IPS DF 4.7 (cell line): ENCODE measurements at regions not wholly inside any gene's neighbourhood (a gene's known extent, or its start where the extent isn't known, plus 50 kb on each side); places are given as distances from the start of the nearest gene placed in this dataset.
"Not testable (repeated sequence)": the region's sequence is repeated elsewhere in the genome, so short reads cannot be mapped to it uniquely, and the experiment has no call there.

Experiments
- DNase-seq: peaks from one replicate; pipeline ENCODE4 v3.0.0-alpha.2; 2013; ENCODE audit warnings: low spot score; ENCODE audit errors: extremely low read depth

DNA sequence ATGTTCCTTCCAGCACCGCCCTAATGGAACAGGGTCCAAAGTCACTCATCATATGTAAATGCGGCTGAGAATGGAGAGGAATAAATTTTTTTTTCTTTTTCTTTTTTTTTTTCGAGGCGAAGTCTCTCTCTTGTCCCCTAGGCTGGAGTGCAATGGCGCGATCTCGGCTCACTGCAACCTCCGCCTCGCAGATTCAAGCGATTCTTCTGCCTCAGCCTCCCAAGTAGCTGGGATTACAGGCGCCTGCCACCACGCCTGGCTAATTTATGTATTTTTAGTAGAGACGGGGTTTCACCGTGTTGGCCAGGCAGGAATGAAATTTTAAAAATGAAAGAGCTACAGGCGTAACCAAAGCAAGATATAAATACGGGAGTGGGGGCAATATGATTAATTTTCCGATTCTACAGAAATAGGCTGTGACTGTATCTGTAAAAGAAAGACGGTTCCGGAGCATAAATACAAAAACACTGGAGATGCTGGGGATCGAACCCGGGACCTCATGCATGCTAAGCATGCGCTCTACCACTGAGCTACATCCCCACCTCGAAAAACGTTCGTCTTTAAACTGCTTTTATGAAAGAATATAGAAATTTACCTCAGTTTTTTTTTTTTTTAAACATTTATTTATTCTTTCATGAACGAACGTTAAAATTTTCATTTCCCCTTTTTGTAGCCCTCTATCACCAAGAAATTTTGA is 132.2 kb downstream of the GPX5 start:
- no peak for DNase-seq

DNA sequence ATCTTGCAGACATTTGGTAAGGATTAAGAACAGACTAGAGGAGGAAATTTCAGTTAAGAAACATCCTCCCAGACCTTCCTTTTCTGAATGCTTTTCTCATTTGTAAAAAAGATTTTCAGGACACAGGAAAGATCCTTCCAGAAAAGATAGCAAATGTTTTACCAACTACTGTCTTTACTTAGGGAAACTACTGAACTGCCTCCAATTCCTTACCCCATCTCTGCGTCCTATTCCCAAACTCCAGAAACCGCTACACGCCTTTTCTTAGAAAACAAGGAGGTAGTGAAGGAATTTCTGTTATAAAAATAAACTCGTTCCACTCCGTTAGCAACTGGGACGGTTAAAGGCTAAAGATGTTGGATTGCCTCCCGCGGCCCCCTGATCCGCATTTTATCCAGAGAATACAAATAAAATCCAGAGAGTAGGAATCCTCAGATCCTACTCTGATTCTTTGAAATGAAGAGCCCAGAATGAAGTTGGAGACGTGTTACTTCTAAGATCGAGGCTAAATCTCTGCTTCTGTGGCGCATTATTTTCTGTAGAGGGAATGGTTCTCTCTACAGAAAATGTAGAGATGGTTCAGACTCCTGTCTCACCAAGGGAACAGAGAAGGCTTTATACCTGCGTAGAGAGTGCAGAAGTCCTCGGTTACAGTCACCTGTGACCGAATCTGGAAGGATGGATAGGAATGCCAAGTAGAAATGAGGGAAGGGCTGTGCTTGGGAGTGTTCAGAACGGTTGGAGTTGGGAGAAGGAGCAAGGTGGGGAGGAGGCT is 133.0 kb downstream of the GPX5 start:
- no peak for DNase-seq

- no peak for DNase-seq
These were observed 133.5 kb downstream of the GPX5 start for GRCh38 chr6:28659250-28659566.

DNA sequence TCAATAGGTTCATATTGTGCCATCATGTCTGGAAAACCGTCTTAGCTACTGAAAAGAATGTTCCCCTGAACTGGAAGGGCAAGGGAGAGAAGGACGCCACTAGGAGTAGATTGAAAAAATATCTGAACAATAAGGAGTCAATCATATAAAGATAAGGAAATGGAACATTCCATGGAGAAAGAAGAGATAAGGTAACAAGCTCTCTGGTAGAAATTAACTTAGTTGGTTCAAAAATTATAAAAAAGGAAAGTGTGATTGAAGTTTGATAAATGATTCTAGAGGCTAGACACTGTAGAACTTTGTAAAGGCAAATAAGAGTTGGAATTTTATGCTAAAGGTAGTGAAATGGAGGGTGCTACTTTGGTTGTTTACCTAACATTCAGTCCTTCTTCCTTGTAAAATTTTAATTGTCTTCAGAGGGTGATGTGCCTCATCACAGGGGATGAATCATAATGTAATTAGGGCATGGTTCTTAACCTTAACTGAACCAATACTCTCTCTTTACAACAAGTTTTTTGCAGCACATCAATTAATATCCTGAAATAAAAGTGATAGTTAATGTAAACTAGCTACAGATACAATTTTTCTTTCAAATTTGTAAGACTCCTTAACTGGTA is 135.5 kb downstream of the GPX5 start:
- DNase-seq: no peak

DNA sequence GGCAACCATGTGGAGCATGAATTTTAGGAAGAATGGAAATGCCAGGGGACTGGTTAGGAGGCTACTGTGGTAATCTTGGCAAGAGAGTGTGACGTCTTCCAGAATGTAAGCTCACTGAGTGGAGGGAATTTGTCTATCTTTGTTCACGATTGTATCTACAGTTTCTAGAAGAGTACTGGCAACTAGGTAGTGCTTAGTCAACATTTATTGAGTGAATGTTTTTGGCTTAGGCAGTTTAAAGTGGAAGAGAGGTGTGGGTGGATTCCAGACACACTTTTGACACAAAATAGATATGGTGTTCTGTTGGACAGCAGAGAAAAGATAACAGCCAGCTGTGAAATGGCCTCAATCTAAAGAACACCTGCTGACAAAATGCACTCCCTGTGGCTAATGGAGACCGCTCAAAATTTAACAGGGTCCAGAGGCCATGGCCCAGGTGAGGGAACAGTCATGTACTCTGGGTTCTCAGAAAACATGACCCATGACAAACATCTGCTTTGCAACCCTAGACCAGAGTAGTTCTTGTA is 139.3 kb downstream of the GPX5 start:
- DNase-seq: no peak

DNA sequence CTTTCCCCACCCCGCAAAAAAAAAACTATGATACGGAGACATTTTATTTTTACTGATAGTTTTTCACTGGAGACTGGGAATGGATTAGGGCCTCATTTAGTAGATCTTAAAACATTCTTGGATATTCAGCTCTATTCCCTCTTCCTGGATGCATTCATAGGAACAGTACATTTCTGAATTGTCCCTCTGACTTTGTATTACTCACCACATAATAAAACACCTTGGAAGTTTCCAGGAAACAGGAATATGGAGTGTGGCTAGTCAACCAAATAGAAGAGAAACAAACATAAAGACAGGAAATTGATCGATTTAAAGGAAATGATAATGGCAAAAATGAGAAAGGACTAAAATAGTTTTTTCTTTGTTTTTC is 147.7 kb downstream of the GPX5 start:
- no peak for DNase-seq

GRCh38 chr6:28673787-28674671 is 148.3 kb downstream of the GPX5 start:
- DNase-seq: no peak

DNA sequence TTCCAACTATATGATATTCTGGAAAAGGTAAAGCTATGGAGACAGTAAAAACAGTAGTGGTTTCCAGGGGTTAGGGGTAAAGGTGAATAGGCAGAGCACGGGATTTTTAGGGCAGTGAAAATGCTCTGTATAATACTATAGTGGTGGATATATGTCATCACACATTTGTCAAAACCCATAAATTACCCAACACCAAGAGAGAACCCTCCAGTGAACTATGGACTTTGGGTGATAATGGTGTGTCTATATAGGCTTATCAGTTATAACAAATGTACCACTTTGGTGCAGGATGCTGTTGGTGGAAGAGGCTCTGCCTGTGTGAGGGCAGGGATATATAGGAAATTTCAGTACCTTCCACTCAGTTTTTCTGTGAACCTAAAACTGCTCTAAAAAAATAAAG is 149.9 kb downstream of the GPX5 start:
- DNase-seq: no peak

- DNase-seq: no peak
These were observed 156.9 kb downstream of the GPX5 start for GRCh38 chr6:28682542-28682941.

DNA sequence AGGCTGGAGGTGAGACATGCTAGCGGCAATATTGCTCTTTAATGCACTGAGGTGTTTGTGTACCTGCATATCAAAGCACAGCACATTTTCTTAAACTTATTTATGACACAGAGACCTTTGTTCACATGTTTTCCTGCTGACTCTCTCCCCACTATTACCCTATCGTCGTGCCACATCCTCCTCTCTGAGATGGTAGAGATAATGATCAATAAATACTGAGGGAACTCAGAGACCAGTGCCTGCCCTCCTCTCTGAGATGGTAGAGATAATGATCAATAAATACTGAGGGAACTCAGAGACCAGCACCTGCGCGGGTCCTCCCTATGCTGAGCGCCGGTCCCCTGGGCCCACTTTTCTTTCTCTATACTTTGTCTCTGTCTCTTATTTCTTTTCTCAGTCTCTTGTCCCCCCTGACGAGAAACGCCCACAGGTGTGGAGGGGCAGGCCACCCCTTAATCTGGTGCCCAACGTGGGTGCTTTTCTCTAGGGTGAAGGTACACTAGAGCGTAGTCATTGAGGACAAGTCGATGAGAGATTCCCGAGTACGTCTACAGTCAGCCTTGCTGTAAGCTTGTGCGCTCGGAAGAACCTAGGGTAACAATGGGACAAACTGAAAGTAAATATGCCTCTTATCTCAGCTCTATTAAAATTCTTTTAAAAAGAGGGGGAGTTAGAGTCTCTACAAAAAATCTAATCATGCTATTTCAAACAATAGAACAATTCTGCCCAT is 157.4 kb downstream of the GPX5 start:
- not testable (repeated sequence) for DNase-seq

GRCh38 chr6:28683945-28684538 is 158.4 kb downstream of the GPX5 start:
- DNase-seq: no peak

DNA sequence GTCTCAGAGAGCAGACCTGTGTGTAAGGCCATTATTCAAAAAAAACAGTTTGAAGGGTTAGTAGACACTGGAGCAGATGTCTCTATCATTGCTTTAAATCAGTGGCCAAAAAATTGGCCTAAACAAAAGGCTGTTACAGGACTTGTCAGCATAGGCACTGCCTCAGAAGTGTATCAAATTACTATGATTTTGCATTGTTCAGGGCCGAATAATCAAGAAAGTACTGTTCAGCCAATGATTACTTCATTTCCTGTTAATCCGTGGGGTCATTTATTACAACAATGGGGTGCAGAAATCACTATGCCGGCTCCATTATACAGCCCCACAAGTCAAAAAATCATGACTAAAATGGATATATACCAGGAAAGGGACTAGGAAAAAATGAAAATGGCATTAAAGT is 160.3 kb downstream of the GPX5 start:
- DNase-seq: not testable (repeated sequence)

- not testable (repeated sequence) for DNase-seq
These were observed 160.9 kb downstream of the GPX5 start for GRCh38 chr6:28686446-28687027.

DNA sequence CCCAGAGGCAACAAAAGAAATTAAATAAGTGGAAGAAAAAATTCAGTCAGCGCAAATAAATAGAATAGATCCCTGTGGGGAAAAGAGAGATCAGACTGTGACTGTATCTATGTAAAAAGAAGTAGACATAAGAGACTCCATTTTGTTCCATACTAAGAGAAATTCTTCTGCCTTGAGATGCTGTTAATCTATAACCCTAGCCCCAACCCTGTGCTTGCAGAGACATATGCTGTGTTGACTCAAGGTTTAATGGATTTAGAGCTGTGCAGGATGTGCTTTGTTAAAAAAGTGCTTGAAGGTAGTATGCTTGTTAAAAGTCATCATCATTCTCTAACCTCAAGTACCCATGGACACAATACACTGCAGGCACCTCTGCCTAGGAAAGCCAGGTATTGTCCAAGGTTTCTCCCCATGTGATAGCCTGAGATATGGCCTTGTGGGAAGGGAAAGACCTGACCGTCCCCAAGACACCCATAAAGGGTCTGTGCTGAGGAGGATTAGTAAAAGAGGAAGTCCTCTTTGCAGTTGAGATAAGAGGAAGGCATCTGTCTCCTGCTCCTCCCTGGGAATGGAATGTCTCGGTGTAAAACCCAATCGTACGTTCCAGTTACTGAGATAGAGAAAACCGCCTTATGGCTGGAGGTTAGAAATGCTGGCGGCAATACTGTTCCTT is 161.8 kb downstream of the GPX5 start:
- not testable (repeated sequence) for DNase-seq

GRCh38 chr6:28691991-28692390 is 166.3 kb downstream of the GPX5 start:
- not testable (repeated sequence) for DNase-seq

DNA sequence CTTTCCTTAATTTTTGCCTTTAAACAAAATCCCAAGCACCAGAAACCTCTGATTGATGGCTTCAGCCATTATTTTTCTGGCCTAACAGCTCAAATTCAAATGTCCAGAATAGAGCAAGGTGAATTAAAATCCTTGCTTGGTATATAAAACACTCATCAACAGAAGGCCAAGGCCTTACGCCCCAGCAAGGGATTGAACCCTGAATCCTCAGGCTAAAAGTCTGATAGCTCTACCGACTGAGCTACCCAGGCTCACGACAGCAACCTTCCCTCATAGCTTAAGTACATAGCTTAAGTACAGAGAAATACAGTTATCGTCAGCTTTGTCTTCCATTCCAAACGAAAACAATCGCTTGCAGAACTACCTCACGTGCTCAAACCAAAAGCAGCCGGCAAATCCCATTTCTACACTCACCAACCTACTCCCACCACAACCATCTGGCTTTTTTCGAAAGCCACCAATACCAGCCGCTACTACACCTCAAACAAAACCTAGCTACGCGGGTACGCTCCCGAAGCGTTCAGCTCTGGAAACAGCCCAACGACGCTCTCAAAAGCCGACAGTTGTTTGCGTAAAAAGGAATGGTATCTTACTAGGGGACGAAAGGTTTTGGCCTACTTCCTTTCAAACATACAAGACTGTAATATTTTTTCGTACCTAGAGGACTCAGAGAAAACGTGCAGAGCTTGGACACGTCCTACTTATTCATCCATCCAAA is 167.5 kb downstream of the GPX5 start:
- DNase-seq: no peak

DNA sequence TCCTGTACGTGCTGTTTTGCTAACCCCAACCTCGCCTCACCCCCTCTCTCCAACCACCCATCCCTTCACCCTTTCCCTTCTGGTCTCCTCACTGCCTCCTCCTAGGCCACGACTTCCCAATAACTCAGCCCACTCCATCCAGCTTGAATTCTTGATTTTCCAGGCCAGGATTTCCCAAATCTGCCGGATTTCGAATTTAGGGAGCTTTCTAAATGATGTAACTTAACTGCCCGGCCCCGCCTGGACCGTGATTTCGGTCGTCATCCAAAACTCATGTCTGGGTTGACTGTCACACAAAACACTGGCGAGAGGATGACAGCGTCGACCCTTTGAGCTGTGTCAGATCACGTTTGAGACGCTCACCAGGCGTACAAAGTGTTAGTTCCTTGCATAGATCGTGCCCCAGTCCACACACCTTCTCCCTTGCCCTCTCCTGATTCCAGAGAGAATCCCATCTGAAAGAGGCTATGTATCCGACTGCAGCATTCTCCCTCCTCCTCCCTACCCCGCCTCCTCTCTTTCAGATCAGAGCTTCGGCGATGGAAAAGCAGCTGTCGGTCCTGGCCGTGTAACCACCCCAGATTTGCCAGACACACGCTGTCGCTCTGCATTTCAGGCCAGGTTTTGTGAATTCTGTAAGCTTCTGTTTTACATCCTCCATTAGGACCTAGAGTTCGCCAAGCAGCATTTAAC is 168.2 kb downstream of the GPX5 start:
- DNase-seq: no peak

DNA sequence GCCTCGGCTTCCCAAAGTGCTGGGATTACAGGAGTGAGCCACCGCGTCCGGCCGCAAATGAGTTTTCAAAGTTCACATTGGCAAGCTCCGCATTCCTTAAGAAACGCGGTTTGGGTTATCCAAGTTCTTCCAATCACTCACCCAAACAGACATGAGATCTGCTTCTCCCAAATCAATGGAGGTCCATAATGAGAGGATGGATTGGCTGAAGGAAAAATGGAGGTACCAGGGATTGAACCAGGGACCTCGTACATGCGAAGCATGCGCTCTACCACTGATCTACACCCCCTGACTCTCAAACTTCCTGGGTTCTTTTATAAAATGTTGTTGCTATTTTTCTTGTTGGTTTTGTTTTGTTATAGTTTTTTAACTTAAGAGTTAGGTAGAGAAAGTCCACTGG is 170.0 kb downstream of the GPX5 start:
- DNase-seq: no peak
